GM04503 (cell line): ENCODE measurements at regions not wholly inside any gene's neighbourhood (a gene's known extent, or its start where the extent isn't known, plus 50 kb on each side); places are given as distances from the start of the nearest gene placed in this dataset.
A peak's percentile ranks its signal among the peaks of the same experiment; 100 is the strongest.
"Not testable (repeated sequence)": the region's sequence is repeated elsewhere in the genome, so short reads cannot be mapped to it uniquely, and the experiment has no call there.

ENCODE experiments used
- DNase-seq: peaks from one replicate; pipeline ENCODE4 v3.0.0-alpha.2; 2012; ENCODE audit warnings: low read depth

DNA sequence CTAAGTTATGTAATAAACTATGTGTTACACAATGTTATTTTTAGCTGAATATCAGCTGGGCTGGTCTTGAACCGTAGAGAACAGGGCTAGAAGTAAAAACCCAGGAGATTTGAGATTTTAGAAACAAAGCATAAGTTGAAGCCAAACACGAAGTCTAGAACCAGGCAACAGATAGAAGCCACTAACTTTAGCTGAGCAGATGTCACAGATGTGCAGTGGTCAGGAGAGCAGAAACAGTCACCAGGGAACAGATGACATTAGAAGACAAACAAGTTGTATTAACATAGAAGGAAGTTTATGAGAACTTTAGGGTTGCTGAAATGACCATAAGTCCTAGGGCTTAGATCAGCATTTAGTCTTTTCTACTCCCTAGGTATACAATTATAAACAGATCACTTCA is 731.0 kb downstream of the ZNF385D start:
- no peak for DNase-seq

DNA sequence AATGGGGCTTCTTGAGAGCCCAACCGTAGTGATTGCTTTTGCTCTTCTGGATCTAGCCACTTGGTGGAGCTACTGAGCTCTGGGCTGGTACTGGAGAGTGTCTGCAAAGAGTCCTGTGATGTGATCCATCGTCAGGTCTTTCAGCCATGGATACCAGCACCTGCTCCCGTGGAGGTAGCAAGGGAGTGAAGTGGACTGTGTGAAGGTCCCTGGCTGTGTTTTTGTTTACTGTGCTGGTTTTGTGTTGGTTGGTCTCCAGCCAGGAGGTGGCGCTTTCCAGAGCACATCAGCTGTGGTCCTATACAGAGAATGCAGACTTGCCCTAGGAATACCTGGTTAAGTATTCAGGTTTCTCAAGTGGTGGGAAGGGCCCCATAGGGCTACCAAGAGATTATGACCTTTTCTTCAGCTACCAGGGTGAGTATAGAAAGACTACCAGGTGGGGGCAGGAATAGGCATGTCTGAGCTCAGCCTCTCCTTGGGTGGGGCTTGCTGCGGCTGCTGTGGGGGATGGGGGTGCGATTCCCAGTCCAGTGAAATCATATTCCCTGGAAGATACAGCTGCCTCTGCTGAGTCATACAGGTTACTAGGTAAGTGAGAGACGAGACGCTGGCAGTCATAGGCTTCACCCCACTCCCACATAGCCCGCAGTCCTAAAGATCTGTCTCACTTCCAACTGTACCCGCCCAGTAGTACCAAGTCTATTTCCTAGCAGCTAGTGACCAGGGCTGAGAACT is 733.7 kb downstream of the ZNF385D start:
- DNase-seq: no peak

- peak; percentile 11 for DNase-seq
These were observed 737.4 kb downstream of the ZNF385D start for GRCh38 chr3:21013566-21013965.

DNA sequence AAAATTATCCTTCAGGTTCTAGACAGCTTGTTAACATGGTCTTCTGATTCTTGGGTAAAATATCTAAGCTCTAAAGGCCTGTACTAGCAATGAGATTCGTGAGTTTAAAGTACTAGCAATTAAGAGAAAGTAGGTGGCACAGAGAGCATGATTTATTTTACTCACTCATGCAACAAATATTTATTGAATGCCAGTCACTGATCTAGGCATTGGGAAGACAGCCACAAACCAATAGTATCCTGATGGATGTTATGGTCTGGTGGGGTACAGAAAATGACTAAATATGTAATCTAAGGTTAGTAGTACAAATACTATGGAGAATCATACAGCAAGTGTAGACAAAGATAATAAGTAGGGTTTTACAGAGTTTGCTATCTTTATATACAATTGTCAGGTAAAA is 751.3 kb downstream of the ZNF385D start:
- no peak for DNase-seq

GRCh38 chr3:20997183-20997582 is 753.8 kb downstream of the ZNF385D start:
- no peak for DNase-seq

- DNase-seq: no peak
These were observed 760.1 kb downstream of the ZNF385D start for GRCh38 chr3:20990896-20991295.

DNA sequence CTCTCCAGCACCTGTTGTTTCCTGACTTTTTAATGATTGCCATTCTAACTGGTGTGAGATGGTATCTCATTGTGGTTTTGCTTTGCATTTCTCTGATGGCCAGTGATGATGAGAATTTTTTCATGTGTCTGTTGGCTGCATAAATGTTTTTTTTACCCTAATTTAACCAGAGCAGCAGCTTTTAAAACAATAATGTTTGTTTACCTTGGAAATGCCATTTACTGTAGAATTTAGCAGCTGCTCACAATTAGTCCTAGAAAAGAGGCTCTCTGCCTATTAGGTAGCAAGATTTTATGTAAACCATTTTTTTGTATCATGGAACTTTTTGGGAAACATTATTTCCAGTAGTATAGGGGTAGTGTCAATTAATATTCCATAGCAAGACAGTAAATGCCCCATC is 761.4 kb downstream of the ZNF385D start:
- DNase-seq: not testable (repeated sequence)

GRCh38 chr3:20984594-20985205 is 766.3 kb downstream of the ZNF385D start:
- no peak for DNase-seq

DNA sequence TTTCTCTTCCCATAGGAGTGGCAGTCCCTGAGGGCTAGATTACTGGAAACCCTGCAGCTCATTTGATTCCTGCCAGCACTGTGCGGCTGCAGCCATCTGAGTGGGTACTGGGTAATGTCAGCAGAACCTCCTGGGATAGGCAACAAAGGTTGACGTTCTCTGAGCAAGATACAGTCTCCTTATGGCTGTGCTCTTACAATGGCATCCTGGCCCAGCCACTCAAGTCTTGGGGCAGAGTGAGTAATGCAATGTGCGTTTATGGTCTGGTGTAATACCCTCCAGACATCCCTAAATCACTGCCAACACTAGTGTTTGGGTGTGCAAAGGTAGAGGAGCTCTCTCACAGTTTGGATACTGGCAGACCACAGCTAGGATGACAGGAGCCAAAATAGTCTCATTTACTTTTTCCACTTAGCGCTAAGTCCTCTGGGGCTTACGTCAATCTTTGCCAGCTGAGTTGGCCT is 775.8 kb downstream of the ZNF385D start:
- DNase-seq: no peak

DNA sequence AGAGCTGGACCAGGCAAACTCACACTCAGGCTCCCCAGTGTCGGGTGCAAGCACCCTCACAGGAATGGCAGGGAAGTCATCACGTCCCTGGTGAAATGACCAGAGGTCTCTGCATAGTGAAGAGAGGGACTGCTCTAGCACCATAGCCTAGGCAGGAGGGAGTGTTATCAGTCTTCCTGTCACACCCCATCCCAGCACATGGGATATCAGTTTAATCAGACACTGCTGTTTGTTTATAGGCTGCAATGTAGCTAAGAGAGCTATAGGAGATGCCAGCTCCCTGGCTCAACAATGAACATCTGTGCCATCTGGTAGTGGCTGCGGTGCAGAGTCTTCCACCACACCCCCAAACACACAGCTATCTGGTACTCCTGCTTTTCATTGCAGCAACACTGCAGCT is 776.6 kb downstream of the ZNF385D start:
- DNase-seq: no peak

GRCh38 chr3:20970807-20971206 is 780.2 kb downstream of the ZNF385D start:
- not testable (repeated sequence) for DNase-seq

DNA sequence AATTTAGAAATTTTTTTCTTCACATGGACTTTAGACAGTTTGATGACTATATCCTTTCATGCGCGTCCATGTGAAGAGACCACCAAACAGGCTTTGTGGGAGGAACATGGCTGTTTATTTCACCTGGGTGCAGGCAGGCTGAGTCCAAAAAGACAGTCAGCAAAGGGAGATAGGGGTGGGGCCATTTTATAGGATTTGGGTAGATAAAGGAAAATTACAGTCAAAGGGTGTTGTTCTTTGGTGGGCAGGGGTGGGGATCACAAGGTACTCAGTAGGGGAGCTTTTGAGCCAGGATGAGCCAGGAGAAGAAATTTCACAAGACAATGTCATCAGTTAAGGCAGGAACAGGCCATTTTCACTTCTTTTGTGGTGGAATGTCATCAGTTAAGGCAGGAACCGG is 781.5 kb upstream of the SGO1 start:
- DNase-seq: not testable (repeated sequence)

GRCh38 chr3:20958161-20958560 is 772.2 kb upstream of the SGO1 start:
- DNase-seq: no peak

DNA sequence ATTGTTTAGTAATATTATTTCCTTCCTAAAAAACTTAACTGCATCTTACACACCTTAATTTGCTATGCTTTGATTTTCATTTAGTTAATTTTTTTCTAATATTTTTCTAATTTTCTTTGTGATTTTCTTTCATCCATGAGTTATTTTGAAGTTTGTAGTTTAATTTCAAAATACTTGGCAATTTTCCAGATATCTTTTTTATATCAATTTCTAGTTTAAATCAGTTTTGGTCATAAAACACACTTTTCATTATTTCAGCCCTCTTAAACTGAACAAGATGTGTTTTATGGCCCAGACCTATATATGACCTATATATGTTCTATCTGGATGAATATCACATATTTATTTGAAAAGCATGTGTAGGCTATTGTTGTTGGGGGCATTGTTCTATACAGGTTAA is 759.9 kb upstream of the SGO1 start:
- no peak for DNase-seq

DNA sequence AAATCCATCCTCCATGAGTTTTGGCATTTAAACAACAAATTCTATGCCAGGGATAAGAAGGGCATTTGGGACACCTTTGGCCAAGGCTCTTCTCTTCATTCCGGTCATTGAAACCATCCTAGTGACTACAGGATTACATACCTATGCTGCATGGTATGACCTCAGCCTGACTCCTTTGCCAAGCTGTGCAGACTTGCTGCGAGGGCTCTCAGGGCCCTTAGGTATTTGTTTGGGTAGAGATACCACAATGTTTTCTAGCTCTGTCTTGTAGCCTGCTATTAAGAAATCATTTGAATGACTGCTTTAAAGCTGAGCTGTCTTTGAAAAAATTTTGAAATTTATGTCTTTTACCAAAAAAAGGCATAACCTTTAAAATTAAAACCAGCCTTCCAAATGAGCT is 749.8 kb upstream of the SGO1 start:
- peak; percentile 54 for DNase-seq

DNA sequence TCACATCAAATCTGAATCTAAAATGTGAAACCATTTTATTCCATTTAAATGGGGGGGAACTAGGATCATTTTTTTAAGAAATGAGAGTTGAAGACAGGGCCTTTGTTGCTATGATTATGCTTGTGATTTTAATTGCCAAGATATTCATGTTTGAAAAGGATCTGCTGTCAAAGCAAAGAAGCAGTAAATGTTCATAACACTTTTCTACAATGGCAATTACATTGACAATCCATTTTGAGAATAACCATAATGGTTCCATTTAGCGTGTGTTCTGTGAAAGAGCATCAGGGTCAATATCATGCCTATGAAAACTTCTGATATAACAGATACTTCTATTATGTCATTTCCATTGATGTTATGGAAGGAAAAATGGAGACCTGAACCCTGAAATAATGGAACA is 745.8 kb upstream of the SGO1 start:
- DNase-seq: no peak

DNA sequence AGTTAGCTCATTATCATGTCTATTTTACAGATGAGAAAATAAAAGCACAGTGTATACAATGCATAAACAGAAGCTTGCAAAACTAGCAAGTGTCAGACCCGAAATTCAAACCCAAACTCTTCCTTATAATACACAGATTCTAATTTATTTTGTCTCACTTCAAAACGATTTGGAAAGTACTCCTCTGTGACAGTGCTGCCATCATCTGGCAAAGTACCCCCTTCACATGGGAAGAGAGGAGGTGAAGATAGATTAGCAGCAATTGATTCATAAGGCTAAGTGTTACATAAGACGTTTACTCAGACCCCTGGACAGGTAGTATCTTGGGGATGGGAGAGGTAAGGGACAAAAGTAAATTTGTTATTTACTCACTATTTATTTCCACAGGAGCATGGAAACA is 744.0 kb upstream of the SGO1 start:
- no peak for DNase-seq

GRCh38 chr3:20924646-20925385 is 738.8 kb upstream of the SGO1 start:
- DNase-seq: no peak

DNA sequence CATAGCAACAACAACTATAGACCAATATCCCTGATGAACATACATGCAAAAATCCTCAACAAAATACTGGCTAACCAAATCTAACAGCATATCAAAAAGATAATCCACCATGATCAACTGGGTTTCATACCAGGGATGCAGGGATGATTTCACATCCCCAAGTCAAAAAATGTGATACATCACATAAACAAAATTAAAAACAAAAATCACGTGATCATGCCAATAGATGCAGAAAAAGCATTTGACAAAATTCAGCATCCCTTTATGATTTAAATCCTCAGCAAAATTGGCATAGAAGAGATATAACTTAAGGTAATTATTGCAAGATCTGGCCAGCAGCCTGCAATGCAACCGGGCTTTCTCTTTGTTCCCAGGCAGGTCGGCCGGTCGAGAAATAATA is 735.1 kb upstream of the SGO1 start:
- DNase-seq: not testable (repeated sequence)

- no peak for DNase-seq
These were observed 731.1 kb upstream of the SGO1 start for GRCh38 chr3:20916951-20917606.

- no peak for DNase-seq
These were observed 728.3 kb upstream of the SGO1 start for GRCh38 chr3:20914310-20914709.

GRCh38 chr3:20912406-20912805 is 726.4 kb upstream of the SGO1 start:
- peak; percentile 18 for DNase-seq

- no peak for DNase-seq
These were observed 723.5 kb upstream of the SGO1 start for GRCh38 chr3:20909511-20909910.
